HepG2 (cell line): ENCODE measurements at regions not wholly inside any gene's neighbourhood (a gene's known extent, or its start where the extent isn't known, plus 50 kb on each side); places are given as distances from the start of the nearest gene placed in this dataset.

Experiments
- ATAC-seq: fragments of 200-7000 bp; cut with Tn5 transposase; 3 replicates; pipeline ENCODE4 v1.9.1; 2020; ENCODE audit warnings: mild to moderate bottlenecking, moderate library complexity
- BruUV-seq: library from RNA; stranded (reverse); fragments of 400-500 nt; replicated peaks from 2 replicates; lab custom pipeline; 2021; lab: Mats Ljungman, UMichigan
- CTCF ChIA-PET: fragments of 300-600 bp; formaldehyde crosslinking; extraction: SDS; loops from one replicate; lab custom pipeline; 2021; ENCODE audit warnings: low total read pairs, inconsistent platforms, low intra/inter-chr PET ratio; lab: Yijun Ruan, JAX
- POLR2A ChIA-PET: fragments of 350-600 bp; sonication (Branson Sonifier 250); formaldehyde crosslinking; loops from one replicate; lab custom pipeline; 2020; ENCODE audit warnings: antibody characterized with exemption, inconsistent platforms; lab: Yijun Ruan, JAX
- DNase-seq: peaks from one replicate; pipeline ENCODE4 v3.0.0-alpha.2; 2015; ENCODE audit warnings: low spot score
- FAIRE-seq: peaks from 3 replicates; lab custom pipeline; 2011; peaks lifted over from hg19 to GRCh38; lab: Jason Lieb, UNC
- H2AFZ ChIP-seq: one replicate; pipeline ENCODE4 v1.6.1; 2011; ENCODE audit warnings: low read length, inconsistent platforms
- H3K27ac ChIP-seq: fragments of 300-600 bp; 3 replicates; pipeline ENCODE4 v1.8.0; 2011; ENCODE audit warnings: mixed run types, mild to moderate bottlenecking, mixed read lengths, low read length, inconsistent platforms; ENCODE audit not compliant: insufficient read depth; ENCODE audit errors: extremely low read length
- H3K27me3 ChIP-seq, 2 experiments: fragments of 200-600 bp in 1 of 2; 2 replicates in 1 of 2; 3 replicates in 1 of 2; pipeline versions ENCODE4 v1.6.0 to v1.8.0; 2011; ENCODE audit warnings: low read length in 2 of 2, mild to moderate bottlenecking in 2 of 2, moderate library complexity in 2 of 2, inconsistent platforms in 1 of 2; ENCODE audit not compliant: insufficient read depth in 2 of 2, control insufficient read depth in 1 of 2
- H3K36me3 ChIP-seq, 2 experiments: fragments of 200-600 bp in 1 of 2; replicated peaks in 1 of 2; 2 replicates in 1 of 2; 3 replicates in 1 of 2; pipeline versions ENCODE4 v1.5.1 to v1.8.0; 2011; ENCODE audit warnings: low read length in 2 of 2, inconsistent platforms in 1 of 2; ENCODE audit not compliant: insufficient read depth in 2 of 2, control insufficient read depth in 1 of 2
- H3K4me1 ChIP-seq: 2 replicates; pipeline ENCODE4 v1.5.1; 2012; ENCODE audit warnings: low read length, inconsistent platforms; ENCODE audit not compliant: insufficient read depth
- H3K4me2 ChIP-seq: 2 replicates; pipeline ENCODE4 v1.6.0; 2011; ENCODE audit warnings: low read depth, low read length, inconsistent platforms
- H3K4me3 ChIP-seq, 3 experiments: fragments of 200-600 bp in 1 of 3; sonication (generic), shearing (Covaris generic) in 1 of 3; replicated peaks in 1 of 3; 2 replicates each; pipeline ENCODE4 v1.5.1; 2011 to 2016; ENCODE audit warnings: low read length in 3 of 3, inconsistent platforms in 2 of 3, low read depth in 2 of 3, mild to moderate bottlenecking in 2 of 3, control low read depth in 1 of 3, mixed read lengths in 1 of 3; ENCODE audit not compliant: insufficient read depth in 1 of 3
- H3K79me2 ChIP-seq: one replicate; pipeline ENCODE4 v1.6.1; 2011; ENCODE audit warnings: low read length, inconsistent platforms; ENCODE audit not compliant: insufficient read depth
- H3K9ac ChIP-seq: 2 replicates; pipeline ENCODE4 v1.6.0; 2011; ENCODE audit warnings: mild to moderate bottlenecking, low read depth, low read length, inconsistent platforms; ENCODE audit not compliant: insufficient read depth
- H3K9me3 ChIP-seq: 2 replicates; pipeline ENCODE4 v1.5.1; 2012; ENCODE audit warnings: mild to moderate bottlenecking, low read length
- H4K20me1 ChIP-seq: 2 replicates; pipeline ENCODE4 v1.6.0; 2011; ENCODE audit warnings: inconsistent platforms, mild to moderate bottlenecking, low read length, moderate library complexity; ENCODE audit not compliant: insufficient read depth
- ATF2 ChIP-seq: sonication (generic); formaldehyde crosslinking; IDR thresholded peaks from 2 replicates; pipeline ENCODE4 v1.4.0; 2020; ENCODE audit warnings: missing genetic modification reagents
- CERS6 ChIP-seq: sonication (generic); formaldehyde crosslinking; IDR thresholded peaks from 2 replicates; pipeline ENCODE4 v1.5.0; 2020; ENCODE audit warnings: missing genetic modification reagents
- HCFC1 ChIP-seq: fragments of 150-350 bp; IDR thresholded peaks from 2 replicates; pipeline ENCODE4 v1.6.1; 2014; ENCODE audit warnings: low read depth, low read length
- KAT2B ChIP-seq: fragments of 150-350 bp; IDR thresholded peaks from 2 replicates; pipeline ENCODE4 v1.6.1; 2014; ENCODE audit warnings: low read depth, low read length, borderline replicate concordance
- MXD4 ChIP-seq: IDR thresholded peaks from 2 replicates; pipeline ENCODE4 v1.6.1; 2016; ENCODE audit warnings: mild to moderate bottlenecking, missing biosample characterization, missing genetic modification reagents
- RORA ChIP-seq: sonication (generic); formaldehyde crosslinking; IDR thresholded peaks from 2 replicates; pipeline ENCODE4 v1.5.0; 2020; ENCODE audit warnings: mild to moderate bottlenecking, missing genetic modification reagents, moderate library complexity
- TRIM24 ChIP-seq: sonication (generic); formaldehyde crosslinking; IDR thresholded peaks from 2 replicates; pipeline ENCODE4 v1.8.0; 2022; ENCODE audit warnings: mild to moderate bottlenecking, missing genetic modification reagents
- ZNF354B ChIP-seq: sonication (generic); formaldehyde crosslinking; IDR thresholded peaks from 2 replicates; pipeline ENCODE4 v1.8.0; 2022; ENCODE audit warnings: mild to moderate bottlenecking, missing genetic modification reagents
- ZNF576 ChIP-seq: sonication (generic); formaldehyde crosslinking; IDR thresholded peaks from 2 replicates; pipeline ENCODE4 v1.4.0; 2020; ENCODE audit warnings: mild to moderate bottlenecking, missing genetic modification reagents
- ZNF589 ChIP-seq: sonication (generic); formaldehyde crosslinking; conservative IDR thresholded peaks from 2 replicates; pipeline ENCODE4 v1.8.0; 2022; ENCODE audit warnings: mild to moderate bottlenecking, moderate library complexity, missing genetic modification reagents
- ZNF770 ChIP-seq: sonication (generic); formaldehyde crosslinking; IDR thresholded peaks from 2 replicates; pipeline ENCODE4 v1.5.0; 2020; ENCODE audit warnings: mild to moderate bottlenecking, missing genetic modification reagents
- ZNF792 ChIP-seq: IDR thresholded peaks from 2 replicates; pipeline ENCODE4 v1.6.1; 2016
- WGBS: methylation state at CpG from one replicate; pipeline ENCODE4 v1.1.6; 2017; ENCODE audit warnings: low lambda C conversion rate; 5-methylcytosine and 5-hydroxymethylcytosine counted together
- in situ Hi-C: cut with HindIII; loops from 2 replicates; pipeline ENCODE4 v1.10.0; 2017; ENCODE audit warnings: low pct_unique_long_range_greater_than_20kb; ENCODE audit not compliant: extremely low pct_ligation_motif_present
- intact Hi-C: fragments of 100-400 bp; cut with micrococcal nuclease; formaldehyde crosslinking; loops from one replicate; pipeline ENCODE4 v1.10.0; 2022; ENCODE audit not compliant: unreplicated experiment

GRCh38 chr10:130808686-130809085 lies 502.8 kb downstream of the TCERG1L start:
- TF ChIP-seq CERS6, result no peak
- no peak for TF ChIP-seq ZNF589
- TF ChIP-seq ZNF770 (CRISPR knock-in tag), result no peak
- TF ChIP-seq KAT2B, result no peak
- no peak for TF ChIP-seq RORA (CRISPR knock-in tag)
- TF ChIP-seq ZNF792, result no peak
- TF ChIP-seq HCFC1, result no peak
- TF ChIP-seq TRIM24 (CRISPR knock-in tag), result no peak
- no peak for TF ChIP-seq ATF2
- TF ChIP-seq ZNF576 (CRISPR knock-in tag), result no peak
- no peak for TF ChIP-seq ZNF354B
- no peak for TF ChIP-seq MXD4 (CRISPR knock-in tag)
- ChIA-PET CTCF (no interaction called here), POLR2A (no interaction called here)
- FAIRE-seq (no peak), DNase-seq (no peak), ATAC-seq (no peak)
- Histone ChIP-seq H3K79me2 (no peaks in the 10 kb centered on the region), H3K27ac (no peak overlapping the region), H3K9me3 (no peaks in the 10 kb centered on the region), H3K4me2 (no peak overlapping the region), H3K9ac (no peak overlapping the region), H3K4me1 (no peaks in the 10 kb centered on the region), H3K4me3 (no peak overlapping the region), H2AFZ (no peak overlapping the region), H3K36me3 (no peaks in the 10 kb centered on the region), H3K27me3 (peaks cover 3 to 18% of the 10 kb centered on the region in 2 experiments; a peak in 4 of 5 replicates), H4K20me1 (no peaks in the 10 kb centered on the region)
- no TSS peak for BruUV-seq
- in situ Hi-C loops, result no loop called here
- intact Hi-C loops, result no loop called here
- WGBS, result 0% methylated on average over 3 of the region's 4 CpGs
